H1 (cell line): ENCODE measurements at regions not wholly inside any gene's neighbourhood (a gene's known extent, or its start where the extent isn't known, plus 50 kb on each side); places are given as distances from the start of the nearest gene placed in this dataset.

Source experiments
- CTCF ChIA-PET: fragments of 300-600 bp; sonication (Branson Sonifier 250); formaldehyde crosslinking; loops from one replicate; lab custom pipeline; 2021; ENCODE audit not compliant: partially characterized antibody; lab: Charles Lee
- POLR2A ChIA-PET: fragments of 300-600 bp; sonication (Branson Sonifier 250); formaldehyde crosslinking; loops from one replicate; lab custom pipeline; 2021; ENCODE audit warnings: inconsistent platforms; ENCODE audit not compliant: partially characterized antibody; lab: Charles Lee
- DNase-seq, 2 experiments: peaks; one replicate each; pipeline versions ENCODE4 v3.0.0 to v3.0.0-alpha.2; 2010 to 2022; ENCODE audit warnings: low spot score in 2 of 2, low read depth in 1 of 2, mixed read lengths in 1 of 2
- FAIRE-seq: peaks from 2 replicates; lab custom pipeline; 2011; peaks lifted over from hg19 to GRCh38; lab: Jason Lieb, UNC
- H2AFZ ChIP-seq: 2 replicates; pipeline ENCODE4 v1.8.1; 2012; ENCODE audit warnings: low read length, inconsistent platforms
- H2AK5ac ChIP-seq: 2 replicates; pipeline ENCODE4 v1.6.1; 2013; ENCODE audit warnings: low read depth, low read length
- H2BK120ac ChIP-seq: replicated peaks from 2 replicates; pipeline ENCODE3; 2013; ENCODE audit warnings: low read depth, low read length, inconsistent platforms
- H2BK12ac ChIP-seq: 2 replicates; pipeline ENCODE4 v1.6.1; 2013; ENCODE audit warnings: low read depth, low read length
- H2BK15ac ChIP-seq: 2 replicates; pipeline ENCODE4 v1.6.1; 2013; ENCODE audit warnings: low read length
- H2BK20ac ChIP-seq: 2 replicates; pipeline ENCODE4 v1.6.1; 2013; ENCODE audit warnings: low read length
- H2BK5ac ChIP-seq: 2 replicates; pipeline ENCODE4 v1.6.1; 2013; ENCODE audit warnings: low read depth, low read length
- H3K14ac ChIP-seq: 2 replicates; pipeline ENCODE4 v1.6.1; 2013; ENCODE audit warnings: inconsistent platforms; ENCODE audit not compliant: insufficient read length
- H3K18ac ChIP-seq: 2 replicates; pipeline ENCODE4 v1.6.1; 2013; ENCODE audit warnings: low read length; ENCODE audit errors: extremely low read depth
- H3K23ac ChIP-seq: 2 replicates; pipeline ENCODE4 v1.6.1; 2013; ENCODE audit warnings: inconsistent platforms; ENCODE audit not compliant: insufficient read length
- H3K23me2 ChIP-seq: 2 replicates; pipeline ENCODE4 v1.6.1; 2013; ENCODE audit warnings: low read depth, low read length
- H3K27ac ChIP-seq: 2 replicates; pipeline ENCODE4 v1.6.1; 2011; ENCODE audit warnings: low read depth, low read length, inconsistent platforms
- H3K27me3 ChIP-seq, 4 experiments: replicated peaks in 1 of 4; 1 replicate in 1 of 4; 2 replicates in 3 of 4; pipeline versions ENCODE4 v1.6.1 to v1.8.1; 2011 to 2013; ENCODE audit warnings: low read length in 3 of 4, mild to moderate bottlenecking in 3 of 4, inconsistent platforms in 2 of 4, mixed read lengths in 2 of 4, moderate library complexity in 1 of 4; ENCODE audit not compliant: control insufficient read depth in 3 of 4, insufficient read depth in 3 of 4; ENCODE audit errors: extremely low read depth in 1 of 4
- H3K36me3 ChIP-seq, 4 experiments: 2 replicates each; pipeline versions ENCODE4 v1.6.1 to v1.8.1; 2011 to 2013; ENCODE audit warnings: mild to moderate bottlenecking in 4 of 4, low read length in 3 of 4, moderate library complexity in 2 of 4, control low read depth in 1 of 4, inconsistent platforms in 1 of 4; ENCODE audit not compliant: insufficient read depth in 4 of 4, control insufficient read depth in 2 of 4
- H3K4ac ChIP-seq: replicated peaks from 2 replicates; pipeline ENCODE3; 2013; ENCODE audit warnings: low read length, low read depth, mixed read lengths, inconsistent platforms; ENCODE audit not compliant: insufficient read length
- H3K4me1 ChIP-seq, 4 experiments: replicated peaks in 1 of 4; 1 replicate in 1 of 4; 2 replicates in 3 of 4; pipeline versions ENCODE4 v1.6.1 to v1.8.1; 2011 to 2013; ENCODE audit warnings: low read length in 3 of 4, inconsistent platforms in 2 of 4, mixed read lengths in 1 of 4; ENCODE audit not compliant: insufficient read depth in 4 of 4, control insufficient read depth in 3 of 4
- H3K4me2 ChIP-seq, 2 experiments: 2 replicates each; pipeline versions ENCODE4 v1.6.1 to v1.8.1; 2011 to 2013; ENCODE audit warnings: low read depth in 2 of 2, low read length in 2 of 2, control low read depth in 1 of 2, inconsistent platforms in 1 of 2, mild to moderate bottlenecking in 1 of 2; ENCODE audit not compliant: insufficient read depth in 1 of 2
- H3K4me3 ChIP-seq, 4 experiments: fragments of 200-600, 300-600 bp in 1 of 4; sonication (generic), shearing (Covaris generic), sonication (Bioruptor Twin) in 1 of 4; 2 replicates each; pipeline versions ENCODE4 v1.5.1 to v1.8.1; 2011 to 2016; ENCODE audit warnings: low read length in 4 of 4, low read depth in 3 of 4, control low read depth in 2 of 4, inconsistent platforms in 2 of 4, mild to moderate bottlenecking in 2 of 4, mixed read lengths in 1 of 4, moderate library complexity in 1 of 4; ENCODE audit not compliant: insufficient read depth in 2 of 4; ENCODE audit errors: extremely low read depth in 1 of 4
- H3K56ac ChIP-seq: replicated peaks from 2 replicates; pipeline ENCODE3; 2013; ENCODE audit warnings: low read depth, mild to moderate bottlenecking, mixed read lengths, low read length, inconsistent platforms; ENCODE audit not compliant: insufficient read length
- H3K79me1 ChIP-seq: 2 replicates; pipeline ENCODE4 v1.6.1; 2013; ENCODE audit warnings: low read depth, low read length, control low read depth
- H3K79me2 ChIP-seq, 2 experiments: 2 replicates each; pipeline versions ENCODE4 v1.6.1 to v1.8.1; 2012 to 2013; ENCODE audit warnings: low read length in 2 of 2, mild to moderate bottlenecking in 2 of 2, inconsistent platforms in 1 of 2; ENCODE audit not compliant: insufficient read depth in 2 of 2, control insufficient read depth in 1 of 2
- H3K9ac ChIP-seq, 4 experiments: replicated peaks in 1 of 4; 1 replicate in 1 of 4; 2 replicates in 3 of 4; pipeline versions ENCODE4 v1.6.1 to v1.8.1; 2011 to 2013; ENCODE audit warnings: low read depth in 3 of 4, low read length in 3 of 4, control low read depth in 2 of 4, mild to moderate bottlenecking in 2 of 4, moderate library complexity in 2 of 4, inconsistent platforms in 1 of 4; ENCODE audit errors: extremely low read depth in 1 of 4
- H3K9me3 ChIP-seq, 2 experiments: 2 replicates each; pipeline versions ENCODE4 v1.6.1 to v1.8.1; 2012 to 2013; ENCODE audit warnings: mild to moderate bottlenecking in 2 of 2, moderate library complexity in 2 of 2, control low read depth in 1 of 2, inconsistent platforms in 1 of 2, low read depth in 1 of 2, low read length in 1 of 2, mixed read lengths in 1 of 2; ENCODE audit not compliant: insufficient read depth in 2 of 2
- H4K20me1 ChIP-seq, 2 experiments: replicated peaks in 1 of 2; 2 replicates each; pipeline versions ENCODE3 to v1.8.1; 2011 to 2013; ENCODE audit warnings: inconsistent platforms in 2 of 2, low read length in 2 of 2, mild to moderate bottlenecking in 1 of 2; ENCODE audit not compliant: insufficient read depth in 2 of 2, control insufficient read depth in 1 of 2
- H4K5ac ChIP-seq: 2 replicates; pipeline ENCODE4 v1.6.1; 2013; ENCODE audit warnings: low read length, low read depth, mixed read lengths, inconsistent platforms; ENCODE audit not compliant: insufficient read length
- H4K8ac ChIP-seq: 2 replicates; pipeline ENCODE4 v1.8.0; 2013; ENCODE audit warnings: mild to moderate bottlenecking, moderate library complexity, low read length, inconsistent platforms; ENCODE audit not compliant: insufficient read depth; ENCODE audit errors: extremely low read depth
- H4K91ac ChIP-seq: replicated peaks from 2 replicates; pipeline ENCODE3; 2013; ENCODE audit warnings: low read length, mixed read lengths, inconsistent platforms; ENCODE audit not compliant: insufficient read length
- EGR1 ChIP-seq: IDR thresholded peaks from 2 replicates; pipeline ENCODE4 v1.6.1; 2011; ENCODE audit warnings: low read depth, low read length, borderline replicate concordance
- GABPA ChIP-seq: IDR thresholded peaks from 2 replicates; pipeline ENCODE4 v1.6.1; 2011; ENCODE audit warnings: mild to moderate bottlenecking, low read length, moderate library complexity, borderline replicate concordance; ENCODE audit not compliant: insufficient read depth
- GTF2F1 ChIP-seq: IDR thresholded peaks from 2 replicates; pipeline ENCODE4 v1.6.1; 2012; ENCODE audit warnings: low read depth, low read length, improper control_type of control experiment, borderline replicate concordance
- HDAC2 ChIP-seq, 2 experiments: fragments of 300-600 bp in 1 of 2; sonication (generic) in 1 of 2; IDR thresholded peaks; 2 replicates each; pipeline ENCODE4 v1.6.1; 2011 to 2012; ENCODE audit warnings: low read depth in 2 of 2, low read length in 2 of 2, mild to moderate bottlenecking in 2 of 2, moderate library complexity in 2 of 2, borderline replicate concordance in 1 of 2, inconsistent platforms in 1 of 2
- JUN ChIP-seq: IDR thresholded peaks from 2 replicates; pipeline ENCODE4 v1.6.1; 2011; ENCODE audit warnings: low read depth, mild to moderate bottlenecking, improper control_type of control experiment, low read length
- NRF1 ChIP-seq: IDR thresholded peaks from 2 replicates; pipeline ENCODE4 v1.6.1; 2011; ENCODE audit warnings: mild to moderate bottlenecking, low read depth, low read length, improper control_type of control experiment
- POU5F1 ChIP-seq: IDR thresholded peaks from 2 replicates; pipeline ENCODE4 v1.6.1; 2011; ENCODE audit warnings: low read depth, mild to moderate bottlenecking, low read length, moderate library complexity
- RAD21 ChIP-seq, 2 experiments: IDR thresholded peaks in 1 of 2; conservative IDR thresholded peaks in 1 of 2; 2 replicates each; pipeline ENCODE4 v1.6.1; 2011; ENCODE audit warnings: low read depth in 2 of 2, low read length in 2 of 2, improper control_type of control experiment in 1 of 2, inconsistent platforms in 1 of 2, mild to moderate bottlenecking in 1 of 2, moderate library complexity in 1 of 2
- RBBP5 ChIP-seq: IDR thresholded peaks from 2 replicates; pipeline ENCODE4 v1.7.1; 2012; ENCODE audit warnings: low read depth, mild to moderate bottlenecking, inconsistent platforms, low read length, moderate library complexity, borderline replicate concordance
- SIX5 ChIP-seq: IDR thresholded peaks from 2 replicates; pipeline ENCODE4 v1.6.1; 2011; ENCODE audit warnings: mild to moderate bottlenecking, low read depth, low read length
- SRF ChIP-seq: IDR thresholded peaks from 2 replicates; pipeline ENCODE4 v1.6.1; 2011; ENCODE audit warnings: mild to moderate bottlenecking, low read depth, low read length, moderate library complexity
- TCF12 ChIP-seq: IDR thresholded peaks from 2 replicates; pipeline ENCODE4 v1.6.1; 2011; ENCODE audit warnings: low read depth, mild to moderate bottlenecking, low read length
- WGBS, 2 experiments: shearing (Covaris generic) in 1 of 2; methylation state at CpG; one replicate each; pipeline versions ENCODE4 v1.1.6 to v1.1.7; 2013 to 2015; ENCODE audit warnings: low lambda C conversion rate in 2 of 2, mixed read lengths in 2 of 2, inconsistent platforms in 1 of 2, low coverage in 1 of 2, missing lambda C conversion rate in 1 of 2; ENCODE audit not compliant: insufficient replicate concordance in 2 of 2, insufficient coverage in 1 of 2, insufficient read length in 1 of 2; ENCODE audit errors: extremely low coverage in 1 of 2, missing lambda C conversion rate in 1 of 2; 5-methylcytosine and 5-hydroxymethylcytosine counted together

- FAIRE-seq, result no peak
- Histone ChIP-seq H3K4me3 (no peak overlapping the region), H3K56ac (no peak overlapping the region), H3K23ac (no peak overlapping the region), H3K18ac (no peak overlapping the region), H4K5ac (no peak overlapping the region), H3K4me1 (no peaks in the 10 kb centered on the region), H2AK5ac (no peak overlapping the region), H2BK20ac (no peak overlapping the region), H4K20me1 (no peaks in the 10 kb centered on the region), H3K4ac (no peak overlapping the region), H3K27ac (no peak overlapping the region), H3K14ac (no peak overlapping the region), H3K36me3 (no peaks in the 10 kb centered on the region), H2BK120ac (no peak overlapping the region), H2BK12ac (no peak overlapping the region), H2BK15ac (no peak overlapping the region), H3K9me3 (no peaks in the 10 kb centered on the region; a peak in 1 of 4 replicates), H3K23me2 (no peaks in the 10 kb centered on the region), H3K79me2 (no peaks in the 10 kb centered on the region), H3K9ac (no peak overlapping the region), H3K27me3 (no peaks in the 10 kb centered on the region), H2BK5ac (no peak overlapping the region), H3K79me1 (no peaks in the 10 kb centered on the region), H3K4me2 (no peak overlapping the region), H4K8ac (no peak overlapping the region), H4K91ac (no peak overlapping the region), H2AFZ (no peak overlapping the region)
- 91% methylated on average over 4 of the region's 4 CpGs; no CpG with 5 or more reads in 1 of the 2 experiments for WGBS, 2 experiments
- DNase-seq, result no peak
- CTCF ChIA-PET, result interaction anchor here (0.8 kb wide), 1 partner anchor 120 kb away, joined by 3 read pairs; no protein-coding TSS in a partner anchor
- POLR2A ChIA-PET, result no interaction called here
- no peak for TF ChIP-seq POU5F1
- no peak for TF ChIP-seq GABPA
- TF ChIP-seq EGR1, result no peak
- no peak for TF ChIP-seq SRF
- no peak for TF ChIP-seq RBBP5
- no peak for TF ChIP-seq NRF1
- TF ChIP-seq TCF12, result no peak
- TF ChIP-seq JUN, result no peak
- no peak for TF ChIP-seq SIX5
- no peak for TF ChIP-seq RAD21 (IDR thresholded peaks at IDR 0.05 in 1 of 2, conservative IDR thresholded peaks at IDR 0.05 in 1 of 2; ENCODE audit: low read depth in 2 of 2, low read length in 2 of 2)
- TF ChIP-seq HDAC2 (IDR thresholded peaks at IDR 0.05; ENCODE audit: borderline replicate concordance in 1 of 2, low read depth in 2 of 2, low read length in 2 of 2), result no peak
- no peak for TF ChIP-seq GTF2F1
Measured at GRCh38 chr14:82830596-82830995, 1296.9 kb upstream of the SEL1L start.
